CD14-positive monocyte (primary cell): ENCODE measurements at regions not wholly inside any gene's neighbourhood (a gene's known extent, or its start where the extent isn't known, plus 50 kb on each side); places are given as distances from the start of the nearest gene placed in this dataset.
A peak's percentile ranks its signal among the peaks of the same experiment; 100 is the strongest.

ENCODE experiments used
- DNase-seq, 3 donors: peaks; one replicate each; pipeline ENCODE4 v3.0.0-alpha.2; 2011 to 2022
- H2AFZ ChIP-seq: 2 replicates; pipeline ENCODE4 v1.6.0; 2012; ENCODE audit warnings: mild to moderate bottlenecking, low read depth, low read length, inconsistent platforms; ENCODE audit not compliant: insufficient read depth, poor library complexity, severe bottlenecking
- H3K27ac ChIP-seq, 2 donors: 1 replicate in 1 of 2; 2 replicates in 1 of 2; pipeline ENCODE4 v1.5.1; 2012 to 2013; ENCODE audit warnings: low read length in 2 of 2, control low read depth in 1 of 2, inconsistent platforms in 1 of 2, low read depth in 1 of 2, mild to moderate bottlenecking in 1 of 2
- H3K27me3 ChIP-seq, 2 donors: one replicate each; pipeline versions ENCODE4 v1.6.0 to v1.6.1; 2011 to 2013; ENCODE audit warnings: low read length in 2 of 2; ENCODE audit not compliant: control insufficient read depth in 2 of 2, insufficient read depth in 2 of 2
- H3K36me3 ChIP-seq, 2 donors: replicated peaks in 1 of 2; 1 replicate in 1 of 2; 2 replicates in 1 of 2; pipeline versions ENCODE4 v1.5.1 to v1.6.1; 2012 to 2013; ENCODE audit warnings: low read length in 2 of 2, control low read depth in 1 of 2, inconsistent platforms in 1 of 2, mild to moderate bottlenecking in 1 of 2; ENCODE audit not compliant: insufficient read depth in 2 of 2, control insufficient read depth in 1 of 2
- H3K4me1 ChIP-seq, 2 donors: 1 replicate in 1 of 2; 2 replicates in 1 of 2; pipeline versions ENCODE4 v1.5.1 to v1.6.1; 2012 to 2013; ENCODE audit warnings: low read length in 2 of 2, control low read depth in 1 of 2, inconsistent platforms in 1 of 2, mild to moderate bottlenecking in 1 of 2, moderate library complexity in 1 of 2; ENCODE audit not compliant: insufficient read depth in 2 of 2, control insufficient read depth in 1 of 2
- H3K4me2 ChIP-seq: replicated peaks from 2 replicates; pipeline ENCODE3; 2012; ENCODE audit warnings: low read length, moderate library complexity, mild to moderate bottlenecking; ENCODE audit not compliant: poor library complexity, severe bottlenecking; ENCODE audit errors: extremely low read depth
- H3K4me3 ChIP-seq, 3 experiments: fragments of 200-600 bp in 1 of 3; sonication (generic) in 1 of 3; replicated peaks in 1 of 3; 1 replicate in 2 of 3; 2 replicates in 1 of 3; pipeline ENCODE4 v1.5.1; 2011 to 2013; ENCODE audit warnings: low read length in 3 of 3, mild to moderate bottlenecking in 3 of 3, control low read depth in 2 of 3, low read depth in 2 of 3, inconsistent platforms in 1 of 3, moderate library complexity in 1 of 3
- H3K79me2 ChIP-seq: 2 replicates; pipeline ENCODE4 v1.6.0; 2012; ENCODE audit warnings: mild to moderate bottlenecking, control low read depth, inconsistent platforms, low read length, moderate library complexity; ENCODE audit not compliant: insufficient read depth
- H3K9ac ChIP-seq: 2 replicates; pipeline ENCODE4 v1.6.0; 2017; ENCODE audit warnings: low read length, mild to moderate bottlenecking; ENCODE audit not compliant: insufficient read depth, poor library complexity, severe bottlenecking
- H3K9me3 ChIP-seq, 2 donors: replicated peaks in 1 of 2; 1 replicate in 1 of 2; 2 replicates in 1 of 2; pipeline versions ENCODE4 v1.5.1 to v1.6.1; 2012 to 2013; ENCODE audit warnings: low read length in 2 of 2, control low read depth in 1 of 2; ENCODE audit not compliant: control insufficient read depth in 1 of 2, insufficient read depth in 1 of 2
- H4K20me1 ChIP-seq: 2 replicates; pipeline ENCODE4 v1.6.0; 2012; ENCODE audit warnings: mild to moderate bottlenecking, low read length, control low read depth, moderate library complexity; ENCODE audit not compliant: insufficient read depth
- H3K27ac Mint-ChIP-seq, 7 donors: one replicate each; pipeline ENCODE4 v1.8.0; 2020; ENCODE audit warnings: mild to moderate bottlenecking in 7 of 7, mixed read lengths in 7 of 7, moderate library complexity in 6 of 7, inconsistent platforms in 2 of 7
- H3K27me3 Mint-ChIP-seq, 3 donors: one replicate each; pipeline ENCODE4 v1.8.0; 2021 to 2022; ENCODE audit warnings: low read depth in 3 of 3, mild to moderate bottlenecking in 3 of 3, mixed read lengths in 3 of 3, moderate library complexity in 3 of 3, inconsistent platforms in 1 of 3
- H3K36me3 Mint-ChIP-seq, 2 donors: one replicate each; pipeline ENCODE4 v1.8.0; 2020; ENCODE audit warnings: mixed read lengths in 2 of 2, inconsistent platforms in 1 of 2, mild to moderate bottlenecking in 1 of 2
- H3K4me1 Mint-ChIP-seq: one replicate; pipeline ENCODE4 v1.8.0; 2020; ENCODE audit warnings: mild to moderate bottlenecking, mixed read lengths
- H3K4me3 Mint-ChIP-seq, 2 donors: one replicate each; pipeline ENCODE4 v1.8.0; 2020; ENCODE audit warnings: mild to moderate bottlenecking in 2 of 2, mixed read lengths in 2 of 2, moderate library complexity in 1 of 2
- H3K9me3 Mint-ChIP-seq, 7 donors: one replicate each; pipeline ENCODE4 v1.8.0; 2020 to 2022; ENCODE audit warnings: mixed read lengths in 7 of 7, mild to moderate bottlenecking in 6 of 7, moderate library complexity in 6 of 7, inconsistent platforms in 2 of 7
- WGBS: methylation state at CpG from one replicate; pipeline ENCODE4 v1.1.5; 2013; ENCODE audit warnings: missing lambda C conversion rate; ENCODE audit not compliant: insufficient coverage; 5-methylcytosine and 5-hydroxymethylcytosine counted together
- intact Hi-C, 2 donors: fragments of 100-400 bp; cut with micrococcal nuclease; formaldehyde crosslinking; loops; one replicate each; pipeline versions ENCODE4 v1.15.0 to v1.15.1; 2023
- TF ChIP-seq, protein P1 (sequence below): fragments of 200-600 bp; IDR thresholded peaks from one replicate; pipeline ENCODE4 v1.8.0; 2022; ENCODE audit warnings: antibody characterized with exemption, mild to moderate bottlenecking

DNA sequence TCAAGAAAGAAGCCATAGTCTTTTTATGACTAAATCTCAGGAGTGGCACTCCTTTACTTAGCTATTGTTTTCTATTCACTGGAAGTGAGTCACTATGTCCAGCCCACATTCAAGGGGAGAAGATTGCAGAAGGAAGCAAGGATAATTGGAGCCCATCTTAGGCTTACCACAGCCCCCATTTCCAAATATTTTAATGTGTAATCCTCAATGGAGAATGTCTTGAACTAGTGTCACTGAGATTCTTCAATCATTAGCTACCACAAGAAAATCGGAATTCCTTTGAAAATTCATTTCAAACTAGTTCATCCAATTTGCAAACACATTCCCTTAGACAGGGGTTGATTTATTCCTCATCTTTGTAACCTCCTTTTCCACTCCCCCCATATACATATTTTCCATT lies 84.7 kb downstream of the DLEU7 start:
- no peak overlapping the region for H3K4me2 ChIP-seq
- H3K4me1 Mint-ChIP-seq: peaks cover 9% of the 10 kb centered on the region
- DNase-seq: no peak
- H2AFZ ChIP-seq: no peak overlapping the region
- H3K27ac Mint-ChIP-seq: no peak overlapping the region
- peaks cover 0 to 23% (median 14%) of the 10 kb centered on the region in 7 donors for H3K9me3 Mint-ChIP-seq
- no peaks in the 10 kb centered on the region for H3K36me3 ChIP-seq
- H3K4me3 ChIP-seq: no peak overlapping the region
- H3K27ac ChIP-seq: no peak overlapping the region
- no peaks in the 10 kb centered on the region for H3K27me3 ChIP-seq
- H3K27me3 Mint-ChIP-seq: peaks cover 0 to 4% (median 1%) of the 10 kb centered on the region in 3 donors
- intact Hi-C loops: no loop called here
- H3K9ac ChIP-seq: no peak overlapping the region
- H3K4me3 Mint-ChIP-seq: no peak overlapping the region
- 100% methylated on average over 1 of the region's 1 CpG for WGBS
- H3K9me3 ChIP-seq: peaks cover 0 to 8% of the 10 kb centered on the region in 2 donors
- H4K20me1 ChIP-seq: no peaks in the 10 kb centered on the region
- peaks cover 25 to 41% of the 10 kb centered on the region in 2 donors for H3K36me3 Mint-ChIP-seq
- no peaks in the 10 kb centered on the region for H3K79me2 ChIP-seq
- peaks cover 0 to 3% of the 10 kb centered on the region in 2 donors for H3K4me1 ChIP-seq
- TF ChIP-seq, protein P1, sequence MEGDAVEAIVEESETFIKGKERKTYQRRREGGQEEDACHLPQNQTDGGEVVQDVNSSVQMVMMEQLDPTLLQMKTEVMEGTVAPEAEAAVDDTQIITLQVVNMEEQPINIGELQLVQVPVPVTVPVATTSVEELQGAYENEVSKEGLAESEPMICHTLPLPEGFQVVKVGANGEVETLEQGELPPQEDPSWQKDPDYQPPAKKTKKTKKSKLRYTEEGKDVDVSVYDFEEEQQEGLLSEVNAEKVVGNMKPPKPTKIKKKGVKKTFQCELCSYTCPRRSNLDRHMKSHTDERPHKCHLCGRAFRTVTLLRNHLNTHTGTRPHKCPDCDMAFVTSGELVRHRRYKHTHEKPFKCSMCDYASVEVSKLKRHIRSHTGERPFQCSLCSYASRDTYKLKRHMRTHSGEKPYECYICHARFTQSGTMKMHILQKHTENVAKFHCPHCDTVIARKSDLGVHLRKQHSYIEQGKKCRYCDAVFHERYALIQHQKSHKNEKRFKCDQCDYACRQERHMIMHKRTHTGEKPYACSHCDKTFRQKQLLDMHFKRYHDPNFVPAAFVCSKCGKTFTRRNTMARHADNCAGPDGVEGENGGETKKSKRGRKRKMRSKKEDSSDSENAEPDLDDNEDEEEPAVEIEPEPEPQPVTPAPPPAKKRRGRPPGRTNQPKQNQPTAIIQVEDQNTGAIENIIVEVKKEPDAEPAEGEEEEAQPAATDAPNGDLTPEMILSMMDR: no peak

GRCh38 chr13:50760751-50761150 lies 82.7 kb downstream of the DLEU7 start:
- no peak overlapping the region for H3K4me3 Mint-ChIP-seq
- peaks cover 1 to 4% (median 4%) of the 10 kb centered on the region in 3 donors for H3K27me3 Mint-ChIP-seq
- H3K4me1 ChIP-seq: peaks cover 0 to 3% of the 10 kb centered on the region in 2 donors
- TF ChIP-seq, protein P1: no peak
- H4K20me1 ChIP-seq: no peaks in the 10 kb centered on the region
- H3K27ac ChIP-seq: no peak overlapping the region
- H3K4me2 ChIP-seq: no peak overlapping the region
- H3K36me3 Mint-ChIP-seq: peaks cover 28 to 41% of the 10 kb centered on the region in 2 donors
- no peak overlapping the region for H2AFZ ChIP-seq
- no peaks in the 10 kb centered on the region for H3K27me3 ChIP-seq
- no peaks in the 10 kb centered on the region for H3K36me3 ChIP-seq
- intact Hi-C loops: no loop called here
- H3K9me3 Mint-ChIP-seq: peaks cover 0 to 14% (median 9%) of the 10 kb centered on the region in 7 donors
- no peak overlapping the region for H3K4me3 ChIP-seq
- no peaks in the 10 kb centered on the region for H3K79me2 ChIP-seq
- no peak overlapping the region for H3K9ac ChIP-seq
- peaks cover 0 to 8% of the 10 kb centered on the region in 2 donors for H3K9me3 ChIP-seq
- no CpG with 5 or more reads among the region's 1 CpG for WGBS
- no peak for DNase-seq
- H3K27ac Mint-ChIP-seq: peak overlapping the region in 1 of 7 donors; percentile 2
- peaks cover 12% of the 10 kb centered on the region for H3K4me1 Mint-ChIP-seq
